GM10248 (cell line): ENCODE measurements at regions not wholly inside any gene's neighbourhood (a gene's known extent, or its start where the extent isn't known, plus 50 kb on each side); places are given as distances from the start of the nearest gene placed in this dataset.
"Not testable (repeated sequence)": the region's sequence is repeated elsewhere in the genome, so short reads cannot be mapped to it uniquely, and the experiment has no call there.

Experiments
- CTCF ChIA-PET: fragments of 300-600 bp; sonication (Branson Sonifier 250); formaldehyde crosslinking; extraction: SDS; loops from one replicate; lab custom pipeline; 2021; ENCODE audit warnings: antibody characterized with exemption; lab: Yijun Ruan, JAX
- POLR2A ChIA-PET: fragments of 350-650 bp; sonication (Branson Sonifier 250); formaldehyde crosslinking; extraction: SDS; loops from one replicate; lab custom pipeline; 2020; ENCODE audit warnings: antibody characterized with exemption; lab: Yijun Ruan, JAX
- DNase-seq: peaks from one replicate; pipeline ENCODE4 v3.0.0; 2012; ENCODE audit errors: extremely low spot score
- CTCF ChIP-seq: IDR thresholded peaks from 2 replicates; pipeline ENCODE4 v1.5.1; 2012; ENCODE audit warnings: mild to moderate bottlenecking, low read depth; ENCODE audit errors: extremely low read depth, missing control alignments, control extremely low read depth

- POLR2A ChIA-PET = no interaction called here
- CTCF ChIA-PET = no interaction called here
- TF ChIP-seq CTCF = no peak
- no peak for DNase-seq
These were observed 1352.2 kb downstream of the SI start for GRCh38 chr3:163726125-163726524.

- CTCF ChIA-PET = no interaction called here
These were observed 1355.9 kb downstream of the SI start for GRCh38 chr3:163722405-163722804.

GRCh38 chr3:163721596-163721995 lies 1356.7 kb downstream of the SI start:
- ChIA-PET POLR2A (no interaction called here), CTCF (no interaction called here)
- no peak for TF ChIP-seq CTCF
- DNase-seq = no peak

More at GRCh38 chr3:163722405-163722804, 1355.9 kb downstream of the SI start:
- POLR2A ChIA-PET = no interaction called here
- DNase-seq = no peak
- no peak for TF ChIP-seq CTCF

- no peak for TF ChIP-seq CTCF
- POLR2A ChIA-PET = no interaction called here
- CTCF ChIA-PET = no interaction called here
- no peak for DNase-seq
These were observed 1360.9 kb downstream of the SI start for GRCh38 chr3:163717377-163717776.

GRCh38 chr3:163708428-163708827 lies 1369.9 kb downstream of the SI start:
- no peak for TF ChIP-seq CTCF
- ChIA-PET CTCF (no interaction called here), POLR2A (no interaction called here)
- DNase-seq = no peak

- POLR2A ChIA-PET = no interaction called here
- DNase-seq = no peak
- CTCF ChIA-PET = no interaction called here
- no peak for TF ChIP-seq CTCF
These were observed 1370.6 kb downstream of the SI start for GRCh38 chr3:163707659-163708058.

- CTCF ChIA-PET, DNase-seq, POLR2A ChIA-PET: not testable (repeated sequence)
These were observed 1380.1 kb downstream of the SI start for GRCh38 chr3:163698221-163698620.
